MM.1S (cell line): ENCODE measurements at regions not wholly inside any gene's neighbourhood (a gene's known extent, or its start where the extent isn't known, plus 50 kb on each side); places are given as distances from the start of the nearest gene placed in this dataset.

Source experiments
- DNase-seq: peaks from one replicate; pipeline ENCODE4 v3.0.0-alpha.2; 2015
- H2AFZ ChIP-seq: fragments of 300-600 bp; sonication (generic); 2 replicates; pipeline ENCODE4 v1.6.0; 2016; ENCODE audit warnings: antibody characterized with exemption, low read length
- H3F3A ChIP-seq: fragments of 300-600 bp; sonication (generic); 2 replicates; pipeline ENCODE4 v1.6.1; 2016; ENCODE audit warnings: mild to moderate bottlenecking, antibody characterized with exemption, low read length, moderate library complexity, mixed read lengths; ENCODE audit not compliant: insufficient read depth
- H3K27ac ChIP-seq: fragments of 300-600 bp; sonication (generic); 2 replicates; pipeline ENCODE4 v1.5.1; 2016; ENCODE audit warnings: mild to moderate bottlenecking, low read length
- H3K27me3 ChIP-seq: fragments of 300-600 bp; sonication (generic); replicated peaks from 2 replicates; pipeline ENCODE4 v1.6.0; 2016; ENCODE audit warnings: low read length; ENCODE audit not compliant: insufficient read depth
- H3K36me3 ChIP-seq: fragments of 300-600 bp; sonication (generic); replicated peaks from 2 replicates; pipeline ENCODE4 v1.6.1; 2016; ENCODE audit warnings: mild to moderate bottlenecking, low read length, mixed read lengths; ENCODE audit not compliant: insufficient read depth
- H3K4me1 ChIP-seq: fragments of 300-600 bp; sonication (generic); 2 replicates; pipeline ENCODE4 v1.6.1; 2016; ENCODE audit warnings: low read length, mixed read lengths
- H3K4me2 ChIP-seq: fragments of 300-600 bp; sonication (generic); 2 replicates; pipeline ENCODE4 v1.6.0; 2016; ENCODE audit warnings: low read depth, low read length
- H3K4me3 ChIP-seq: fragments of 300-600 bp; sonication (generic); 2 replicates; pipeline ENCODE4 v1.5.1; 2016; ENCODE audit warnings: low read length, mixed read lengths
- H3K79me2 ChIP-seq: fragments of 300-600 bp; sonication (generic); 2 replicates; pipeline ENCODE4 v1.6.1; 2016; ENCODE audit warnings: mixed run types, low read length, mixed read lengths
- H3K9ac ChIP-seq: fragments of 300-600 bp; sonication (generic); 2 replicates; pipeline ENCODE4 v1.6.1; 2016; ENCODE audit warnings: low read length, mixed read lengths
- H3K9me2 ChIP-seq: fragments of 300-600 bp; sonication (generic); replicated peaks from 2 replicates; pipeline ENCODE4 v1.6.1; 2016; ENCODE audit warnings: mild to moderate bottlenecking, low read length, mixed read lengths; ENCODE audit not compliant: insufficient read depth
- H3K9me3 ChIP-seq: fragments of 300-600 bp; sonication (generic); replicated peaks from 2 replicates; pipeline ENCODE4 v1.6.1; 2016; ENCODE audit warnings: mild to moderate bottlenecking, low read length, mixed read lengths; ENCODE audit not compliant: insufficient read depth
- H4K20me1 ChIP-seq: fragments of 300-600 bp; sonication (generic); 2 replicates; pipeline ENCODE4 v1.6.1; 2016; ENCODE audit warnings: mild to moderate bottlenecking, low read length, moderate library complexity, mixed read lengths; ENCODE audit not compliant: insufficient read depth
- CTCF ChIP-seq: fragments of 300-600 bp; sonication (generic); IDR thresholded peaks from 2 replicates; pipeline ENCODE4 v1.5.1; 2016; ENCODE audit warnings: antibody characterized with exemption, low read length, mixed read lengths
- EZH2 ChIP-seq: fragments of 300-600 bp; sonication (generic); optimal IDR thresholded peaks from 2 replicates; pipeline ENCODE3; 2017; ENCODE audit warnings: low read depth, mild to moderate bottlenecking, antibody characterized with exemption, low read length, mixed read lengths
- EZH2phosphoT487 ChIP-seq: fragments of 300-600 bp; sonication (generic); IDR thresholded peaks from 2 replicates; pipeline ENCODE4 v1.6.1; 2018; ENCODE audit warnings: antibody characterized with exemption, low read length

GRCh38 chr12:127277882-127278281 lies 989.1 kb upstream of the TMEM132C start:
- Histone ChIP-seq H3F3A (no peaks in the 10 kb centered on the region), H3K4me3 (no peak overlapping the region), H3K27me3 (no peaks in the 10 kb centered on the region), H4K20me1 (no peaks in the 10 kb centered on the region), H3K79me2 (no peaks in the 10 kb centered on the region), H3K4me1 (no peaks in the 10 kb centered on the region), H3K9ac (no peak overlapping the region), H3K9me3 (no peaks in the 10 kb centered on the region), H3K27ac (no peak overlapping the region), H2AFZ (no peak overlapping the region), H3K9me2 (no peaks in the 10 kb centered on the region), H3K36me3 (no peaks in the 10 kb centered on the region), H3K4me2 (no peak overlapping the region)
- no peak for DNase-seq
- TF ChIP-seq EZH2phosphoT487 (no peak), CTCF (no peak), EZH2 (no peak)

DNA sequence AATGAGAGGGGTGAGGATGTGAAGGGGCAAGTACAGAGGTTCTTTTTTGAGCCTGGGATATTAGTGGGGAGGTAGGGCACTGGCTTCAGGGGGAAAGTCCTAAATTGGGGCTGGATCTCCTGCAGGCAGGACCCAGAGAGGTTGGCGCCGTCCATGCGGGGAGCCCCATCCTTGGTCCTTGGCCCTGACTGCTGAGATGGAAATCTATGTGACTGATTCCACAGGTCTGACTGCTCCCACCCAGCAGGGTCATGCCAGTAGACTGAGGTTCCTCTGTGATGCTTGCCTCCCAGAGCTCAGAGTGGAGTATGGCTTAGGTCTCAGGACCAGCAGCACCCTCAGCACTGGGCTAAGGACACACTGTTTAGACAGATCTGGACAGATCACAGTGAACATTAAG lies 988.6 kb upstream of the TMEM132C start:
- H2AFZ ChIP-seq = no peak overlapping the region
- no peaks in the 10 kb centered on the region for H3K9me3 ChIP-seq
- TF ChIP-seq EZH2 (no peak), EZH2phosphoT487 (no peak), CTCF (no peak)
- H3K4me3 ChIP-seq = no peak overlapping the region
- H3K9me2 ChIP-seq = no peaks in the 10 kb centered on the region
- no peaks in the 10 kb centered on the region for H3K36me3 ChIP-seq
- no peak overlapping the region for H3K4me2 ChIP-seq
- no peak overlapping the region for H3K9ac ChIP-seq
- H3K79me2 ChIP-seq = no peaks in the 10 kb centered on the region
- H3K4me1 ChIP-seq = no peaks in the 10 kb centered on the region
- no peak for DNase-seq
- H3K27me3 ChIP-seq = no peaks in the 10 kb centered on the region
- H3K27ac ChIP-seq = no peak overlapping the region
- H3F3A ChIP-seq = no peaks in the 10 kb centered on the region
- H4K20me1 ChIP-seq = no peaks in the 10 kb centered on the region

DNA sequence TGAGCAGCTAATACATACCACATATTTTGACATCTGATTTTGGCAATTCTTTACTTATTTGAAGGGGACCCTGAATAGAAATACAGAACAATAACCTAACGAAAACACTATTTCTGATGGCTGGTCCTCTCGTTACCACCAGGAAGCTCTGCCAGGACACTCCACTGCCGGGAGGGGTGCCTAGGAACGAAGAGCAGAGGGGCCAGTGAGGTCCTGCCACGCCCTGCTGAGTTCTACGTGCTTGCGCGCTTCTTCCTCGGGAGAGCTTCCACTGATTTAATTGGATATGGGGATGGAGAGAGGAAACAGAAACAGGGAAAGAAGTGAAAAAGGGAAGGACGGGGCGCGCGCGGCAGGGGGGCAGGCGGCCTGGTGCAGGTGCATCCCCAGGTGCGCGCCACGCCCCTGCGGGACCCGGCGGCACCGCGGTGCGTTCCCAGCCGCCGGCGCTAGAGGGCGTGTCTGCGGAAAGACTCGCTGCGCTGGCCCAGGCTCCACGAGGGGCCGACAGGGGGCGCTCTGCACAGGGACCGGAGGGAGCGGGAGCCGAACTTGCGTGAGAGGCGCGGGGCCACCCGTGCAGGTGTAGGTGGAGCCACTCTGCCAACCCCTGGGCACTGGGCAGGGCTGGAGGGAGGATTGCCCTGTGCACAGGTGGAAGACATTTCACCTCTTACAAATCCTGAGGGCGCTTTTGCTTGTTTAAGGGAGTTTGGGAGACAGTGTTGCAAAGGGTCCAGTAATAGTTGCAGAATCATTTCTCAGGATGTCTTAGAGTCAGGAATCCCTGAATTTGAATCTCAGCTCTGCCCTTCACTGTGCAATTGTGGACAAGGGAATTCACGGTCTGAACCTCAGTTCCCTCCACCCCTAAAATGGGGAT lies 986.3 kb upstream of the TMEM132C start:
- H3K4me1 ChIP-seq = no peaks in the 10 kb centered on the region
- H4K20me1 ChIP-seq = no peaks in the 10 kb centered on the region
- DNase-seq = peak; percentile 49
- H3K4me2 ChIP-seq = peak overlapping the region; percentile 39; the same call in 1 of the 2 replicates
- H3K4me3 ChIP-seq = no peak overlapping the region
- no peaks in the 10 kb centered on the region for H3K36me3 ChIP-seq
- H3K9ac ChIP-seq = no peak overlapping the region
- no peaks in the 10 kb centered on the region for H3F3A ChIP-seq
- H3K9me3 ChIP-seq = no peaks in the 10 kb centered on the region
- no peaks in the 10 kb centered on the region for H3K9me2 ChIP-seq
- H3K27me3 ChIP-seq = no peaks in the 10 kb centered on the region
- no peak for TF ChIP-seq EZH2
- no peak for TF ChIP-seq EZH2phosphoT487
- peak; percentile 96 for TF ChIP-seq CTCF
- no peak overlapping the region for H2AFZ ChIP-seq
- no peak overlapping the region for H3K27ac ChIP-seq
- no peaks in the 10 kb centered on the region for H3K79me2 ChIP-seq
